Neural crest cell (in vitro differentiated cells): ENCODE measurements at regions not wholly inside any gene's neighbourhood (a gene's known extent, or its start where the extent isn't known, plus 50 kb on each side); places are given as distances from the start of the nearest gene placed in this dataset.
A peak's percentile ranks its signal among the peaks of the same experiment; 100 is the strongest.

ENCODE experiments used
- DNase-seq: peaks from one replicate; pipeline ENCODE4 v3.0.0; 2021; ENCODE audit warnings: low read depth, mixed read lengths, low spot score
- H3K27ac Mint-ChIP-seq: one replicate; pipeline ENCODE4 v1.8.0; 2021; ENCODE audit warnings: mild to moderate bottlenecking, mixed read lengths; ENCODE audit not compliant: unreplicated experiment
- H3K27me3 Mint-ChIP-seq: 2 replicates; pipeline ENCODE4 v1.8.0; 2021; ENCODE audit warnings: low read depth, mild to moderate bottlenecking, mixed read lengths
- H3K36me3 Mint-ChIP-seq: 2 replicates; pipeline ENCODE4 v1.8.0; 2021; ENCODE audit warnings: low read depth, mild to moderate bottlenecking, mixed read lengths
- H3K4me1 Mint-ChIP-seq: 2 replicates; pipeline ENCODE4 v1.8.0; 2021; ENCODE audit warnings: mixed read lengths
- H3K4me3 Mint-ChIP-seq: one replicate; pipeline ENCODE4 v1.8.0; 2021; ENCODE audit warnings: mild to moderate bottlenecking, mixed read lengths
- H3K9me3 Mint-ChIP-seq: 2 replicates; pipeline ENCODE4 v1.8.0; 2021; ENCODE audit warnings: mixed read lengths
- CTCF ChIP-seq: fragments of 200-600 bp; sonication (generic); conservative IDR thresholded peaks from 2 replicates; pipeline ENCODE4 v1.5.0; 2021; ENCODE audit warnings: antibody characterized with exemption, mild to moderate bottlenecking

- Mint-ChIP-seq H3K4me3 (no peak overlapping the region), H3K36me3 (peaks cover 3% of the 10 kb centered on the region), H3K4me1 (peaks cover 9% of the 10 kb centered on the region), H3K27me3 (no peaks in the 10 kb centered on the region), H3K27ac (no peak overlapping the region), H3K9me3 (peaks cover 4% of the 10 kb centered on the region)
- DNase-seq, result no peak
- no peak for TF ChIP-seq CTCF
Observed at GRCh38 chr5:88610586-88610985, 272.4 kb downstream of the MEF2C start.

GRCh38 chr5:88607492-88607891, 275.5 kb downstream of the MEF2C start:
- no peaks in the 10 kb centered on the region for H3K27me3 Mint-ChIP-seq
- H3K9me3 Mint-ChIP-seq, result peaks cover 4% of the 10 kb centered on the region
- H3K4me3 Mint-ChIP-seq, result no peak overlapping the region
- H3K27ac Mint-ChIP-seq, result no peak overlapping the region
- H3K4me1 Mint-ChIP-seq, result peaks cover 9% of the 10 kb centered on the region
- no peak for DNase-seq
- no peak for TF ChIP-seq CTCF
- H3K36me3 Mint-ChIP-seq, result no peaks in the 10 kb centered on the region

GRCh38 chr5:88606626-88607025, 276.4 kb downstream of the MEF2C start:
- H3K9me3 Mint-ChIP-seq, result peaks cover 10% of the 10 kb centered on the region
- H3K4me1 Mint-ChIP-seq, result peaks cover 12% of the 10 kb centered on the region
- no peaks in the 10 kb centered on the region for H3K27me3 Mint-ChIP-seq
- TF ChIP-seq CTCF, result no peak
- peaks cover 6% of the 10 kb centered on the region for H3K36me3 Mint-ChIP-seq
- DNase-seq, result no peak
- H3K27ac Mint-ChIP-seq, result no peak overlapping the region
- H3K4me3 Mint-ChIP-seq, result no peak overlapping the region

GRCh38 chr5:88606173-88606572, 276.8 kb downstream of the MEF2C start:
- no peak for DNase-seq
- H3K27me3 Mint-ChIP-seq, result no peaks in the 10 kb centered on the region
- H3K4me3 Mint-ChIP-seq, result no peak overlapping the region
- peaks cover 6% of the 10 kb centered on the region for H3K36me3 Mint-ChIP-seq
- H3K27ac Mint-ChIP-seq, result no peak overlapping the region
- H3K9me3 Mint-ChIP-seq, result peaks cover 11% of the 10 kb centered on the region
- peaks cover 13% of the 10 kb centered on the region for H3K4me1 Mint-ChIP-seq
- TF ChIP-seq CTCF, result no peak

- no peak for DNase-seq
Observed at GRCh38 chr5:88602584-88602983, 280.4 kb downstream of the MEF2C start.

More at GRCh38 chr5:88602584-88602983, 280.4 kb downstream of the MEF2C start:
- Mint-ChIP-seq H3K4me3 (no peak overlapping the region), H3K27ac (no peak overlapping the region), H3K4me1 (peaks cover 20% of the 10 kb centered on the region), H3K27me3 (no peaks in the 10 kb centered on the region), H3K36me3 (peaks cover 6% of the 10 kb centered on the region), H3K9me3 (peaks cover 15% of the 10 kb centered on the region)
- peak; percentile 56 for TF ChIP-seq CTCF
